IMR-90 (cell line): ENCODE measurements at regions not wholly inside any gene's neighbourhood (a gene's known extent, or its start where the extent isn't known, plus 50 kb on each side); places are given as distances from the start of the nearest gene placed in this dataset.

Experiments used
- ATAC-seq: fragments of 200-7000 bp; cut with Tn5 transposase; 2 replicates; pipeline ENCODE4 v1.9.1; 2020; ENCODE audit warnings: low read depth, mild to moderate bottlenecking, moderate library complexity
- BruUV-seq: library from RNA; stranded (reverse); fragments of 400-500 nt; replicated peaks from 2 replicates; lab custom pipeline; 2021; lab: Mats Ljungman, UMichigan
- CTCF ChIA-PET: fragments of 300-600 bp; formaldehyde crosslinking; extraction: SDS; loops from one replicate; lab custom pipeline; 2021; ENCODE audit warnings: antibody characterized with exemption; lab: Yijun Ruan, JAX
- POLR2A ChIA-PET: fragments of 300-600 bp; sonication (Branson Sonifier 250); formaldehyde crosslinking; loops from one replicate; lab custom pipeline; 2022; ENCODE audit warnings: antibody characterized with exemption; ENCODE audit not compliant: unreplicated experiment; lab: Charles Lee
- DNase-seq: peaks from one replicate; pipeline ENCODE4 v3.0.0; 2013
- H2AFZ ChIP-seq: replicated peaks from 2 replicates; pipeline ENCODE3; 2013; ENCODE audit warnings: low read length, mild to moderate bottlenecking; ENCODE audit not compliant: poor library complexity
- H2AK5ac ChIP-seq: 2 replicates; pipeline ENCODE4 v1.6.1; 2013; ENCODE audit warnings: low read depth, low read length, inconsistent platforms
- H2AK9ac ChIP-seq: replicated peaks from 2 replicates; pipeline ENCODE3; 2013; ENCODE audit warnings: mild to moderate bottlenecking, low read depth, low read length, moderate library complexity; ENCODE audit not compliant: poor library complexity
- H2BK120ac ChIP-seq: 2 replicates; pipeline ENCODE4 v1.6.1; 2013; ENCODE audit warnings: low read depth, low read length, inconsistent platforms
- H2BK15ac ChIP-seq: 3 replicates; pipeline ENCODE4 v1.6.1; 2013; ENCODE audit warnings: low read depth, low read length, inconsistent platforms
- H2BK20ac ChIP-seq: 2 replicates; pipeline ENCODE4 v1.6.1; 2013; ENCODE audit warnings: low read depth, mild to moderate bottlenecking, inconsistent platforms, low read length, moderate library complexity
- H2BK5ac ChIP-seq: 2 replicates; pipeline ENCODE4 v1.6.1; 2013; ENCODE audit warnings: mild to moderate bottlenecking, low read depth, low read length, inconsistent platforms; ENCODE audit not compliant: poor library complexity, severe bottlenecking
- H3K14ac ChIP-seq: replicated peaks from 2 replicates; pipeline ENCODE4 v1.6.1; 2013; ENCODE audit warnings: low read depth, low read length, inconsistent platforms
- H3K18ac ChIP-seq: 2 replicates; pipeline ENCODE4 v1.6.1; 2013; ENCODE audit warnings: low read depth, low read length, control low read depth
- H3K23ac ChIP-seq: 2 replicates; pipeline ENCODE4 v1.6.1; 2013; ENCODE audit warnings: low read depth, low read length, inconsistent platforms
- H3K27ac ChIP-seq: 2 replicates; pipeline ENCODE4 v1.5.1; 2013; ENCODE audit warnings: mild to moderate bottlenecking, control low read depth, low read length; ENCODE audit not compliant: insufficient read depth
- H3K27me3 ChIP-seq: 2 replicates; pipeline ENCODE4 v1.6.1; 2013; ENCODE audit warnings: low read length; ENCODE audit not compliant: control insufficient read depth, insufficient read depth
- H3K36me3 ChIP-seq: 2 replicates; pipeline ENCODE4 v1.6.1; 2013; ENCODE audit warnings: low read length, mixed read lengths; ENCODE audit not compliant: control insufficient read depth, insufficient read depth
- H3K4ac ChIP-seq: 2 replicates; pipeline ENCODE4 v1.6.1; 2013; ENCODE audit warnings: low read depth, low read length, inconsistent platforms
- H3K4me1 ChIP-seq: 2 replicates; pipeline ENCODE4 v1.6.1; 2013; ENCODE audit warnings: low read length, mixed read lengths; ENCODE audit not compliant: control insufficient read depth, insufficient read depth
- H3K4me2 ChIP-seq: 2 replicates; pipeline ENCODE4 v1.6.1; 2013; ENCODE audit warnings: low read depth, mild to moderate bottlenecking, control low read depth, low read length, moderate library complexity
- H3K4me3 ChIP-seq: 2 replicates; pipeline ENCODE4 v1.5.1; 2013; ENCODE audit warnings: low read depth, mild to moderate bottlenecking, control low read depth, low read length, moderate library complexity; ENCODE audit not compliant: insufficient read depth
- H3K56ac ChIP-seq: 2 replicates; pipeline ENCODE4 v1.6.1; 2013; ENCODE audit warnings: low read length, inconsistent platforms; ENCODE audit not compliant: insufficient read depth; ENCODE audit errors: extremely low read depth
- H3K79me1 ChIP-seq, 2 experiments: 2 replicates each; pipeline ENCODE4 v1.6.1; 2013; ENCODE audit warnings: low read length in 2 of 2, inconsistent platforms in 1 of 2, low read depth in 1 of 2
- H3K9ac ChIP-seq: 2 replicates; pipeline ENCODE4 v1.6.1; 2013; ENCODE audit warnings: low read depth, low read length, control low read depth
- H3K9me1 ChIP-seq: 2 replicates; pipeline ENCODE4 v1.6.1; 2013; ENCODE audit warnings: low read length, inconsistent platforms; ENCODE audit not compliant: insufficient read depth
- H3K9me3 ChIP-seq: 2 replicates; pipeline ENCODE4 v1.6.1; 2013; ENCODE audit warnings: low read length; ENCODE audit not compliant: control insufficient read depth, insufficient read depth
- H4K20me1 ChIP-seq: 2 replicates; pipeline ENCODE4 v1.6.1; 2013; ENCODE audit warnings: low read length, inconsistent platforms; ENCODE audit not compliant: insufficient read depth
- H4K5ac ChIP-seq: 2 replicates; pipeline ENCODE4 v1.6.1; 2013; ENCODE audit warnings: mild to moderate bottlenecking, low read depth, low read length, control low read depth
- H4K8ac ChIP-seq, 2 experiments: 2 replicates each; pipeline ENCODE4 v1.6.1; 2013; ENCODE audit warnings: low read depth in 2 of 2, low read length in 2 of 2, control low read depth in 1 of 2, inconsistent platforms in 1 of 2
- H4K91ac ChIP-seq: 2 replicates; pipeline ENCODE4 v1.6.1; 2013; ENCODE audit warnings: low read depth, low read length, inconsistent platforms; ENCODE audit not compliant: insufficient read depth
- BHLHE40 ChIP-seq: fragments of 150-350 bp; IDR thresholded peaks from 2 replicates; pipeline ENCODE4 v1.6.1; 2016; ENCODE audit warnings: mild to moderate bottlenecking, low read depth, low read length
- CHD1 ChIP-seq: IDR thresholded peaks from 2 replicates; pipeline ENCODE4 v1.6.1; 2012; ENCODE audit warnings: low read depth, low read length, improper control_type of control experiment
- CTCF ChIP-seq: conservative IDR thresholded peaks from 2 replicates; pipeline ENCODE4 v1.5.1; 2012; ENCODE audit warnings: mild to moderate bottlenecking, low read depth, low read length, improper control_type of control experiment
- FOS ChIP-seq: fragments of 150-350 bp; IDR thresholded peaks from 2 replicates; pipeline ENCODE4 v1.6.1; 2016; ENCODE audit warnings: low read depth, low read length
- MAFK ChIP-seq: IDR thresholded peaks from 2 replicates; pipeline ENCODE4 v1.6.1; 2012; ENCODE audit warnings: low read depth, low read length, improper control_type of control experiment
- MXI1 ChIP-seq: IDR thresholded peaks from 2 replicates; pipeline ENCODE4 v1.6.1; 2012; ENCODE audit warnings: low read depth, mild to moderate bottlenecking, low read length, moderate library complexity, borderline replicate concordance
- RAD21 ChIP-seq: IDR thresholded peaks from 2 replicates; pipeline ENCODE4 v1.6.1; 2012; ENCODE audit warnings: low read length, improper control_type of control experiment
- RCOR1 ChIP-seq: IDR thresholded peaks from 2 replicates; pipeline ENCODE4 v1.6.1; 2012; ENCODE audit warnings: mild to moderate bottlenecking, low read length, improper control_type of control experiment; ENCODE audit not compliant: insufficient replicate concordance
- SMC3 ChIP-seq: fragments of 150-350 bp; IDR thresholded peaks from 2 replicates; pipeline ENCODE4 v1.6.1; 2016; ENCODE audit warnings: low read depth, mild to moderate bottlenecking, antibody characterized with exemption, low read length, moderate library complexity
- WGBS, 2 experiments: methylation state at CpG; one replicate each; pipeline versions ENCODE4 v1.1.5 to v1.1.7; 2013; ENCODE audit warnings: missing lambda C conversion rate in 2 of 2; ENCODE audit not compliant: insufficient read length in 1 of 2; ENCODE audit errors: extremely low coverage in 2 of 2; 5-methylcytosine and 5-hydroxymethylcytosine counted together
- dilution Hi-C: fragments of 300-500 bp; cut with HindIII; formaldehyde crosslinking; loops from one replicate; pipeline ENCODE4 v1.14.3; 2018; ENCODE audit warnings: low sequenced_read_pairs; ENCODE audit not compliant: unreplicated experiment
- in situ Hi-C: fragments of 300-500 bp; cut with MboI; formaldehyde crosslinking; loops from 3 replicates; pipeline ENCODE4 v1.14.3; 2019; ENCODE audit warnings: low sequenced_read_pairs, inconsistent platforms, mixed read lengths
- intact Hi-C: fragments of 100-400 bp; cut with micrococcal nuclease; formaldehyde crosslinking; loops from 2 replicates; pipeline ENCODE4 v1.10.0; 2022
- TF ChIP-seq, protein P1 (sequence below): fragments of 150-350 bp; IDR thresholded peaks from 2 replicates; pipeline ENCODE4 v1.6.1; 2017; ENCODE audit warnings: mild to moderate bottlenecking, antibody characterized with exemption, low read length, low read depth

DNA sequence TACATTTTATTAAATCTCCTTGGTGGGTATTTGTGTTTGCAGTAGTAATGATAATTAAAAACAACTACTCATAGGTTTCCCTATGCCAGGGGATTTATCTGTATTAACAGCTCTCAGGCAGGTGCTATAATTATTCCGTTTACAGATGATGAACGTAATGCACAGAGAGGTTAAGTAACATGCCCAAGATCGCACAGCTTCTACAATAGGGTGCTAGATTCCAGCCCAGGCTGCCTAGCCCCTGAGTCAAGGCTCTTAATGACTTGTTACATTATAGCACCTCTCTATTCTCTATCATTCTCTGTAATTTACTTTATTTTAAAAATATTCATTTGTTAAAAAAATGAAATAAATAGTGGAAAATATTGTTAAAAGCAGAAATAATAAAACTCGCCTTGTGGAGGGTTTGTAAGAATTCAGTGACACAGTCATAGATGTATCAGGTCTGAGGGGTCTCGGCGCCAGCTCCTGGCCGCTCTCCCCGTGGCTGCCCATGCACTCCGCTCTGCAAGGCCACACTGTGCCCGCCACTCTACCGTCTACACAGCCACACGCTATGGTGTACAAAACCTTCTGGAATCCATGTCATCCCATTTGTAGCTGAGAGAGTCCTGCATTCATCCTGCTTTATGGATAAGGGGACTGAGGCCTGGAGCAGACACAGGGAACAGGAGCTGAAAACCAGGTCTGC, 562.2 kb downstream of the MATN1 start:
- no peak overlapping the region for H4K91ac ChIP-seq
- WGBS, 2 experiments: 47% methylated on average over 3 of the region's 12 CpGs; no CpG with 5 or more reads in 1 of the 2 experiments
- no peak overlapping the region for H3K14ac ChIP-seq
- no TSS peak for BruUV-seq
- H2BK5ac ChIP-seq: no peak overlapping the region
- no peak overlapping the region for H2AK9ac ChIP-seq
- no peak overlapping the region for H2BK15ac ChIP-seq
- H3K4me3 ChIP-seq: no peak overlapping the region
- H3K9ac ChIP-seq: no peak overlapping the region
- intact Hi-C loops (no loop called here), dilution Hi-C loops (no loop called here), in situ Hi-C loops (no loop called here)
- H2BK20ac ChIP-seq: no peak overlapping the region
- H3K4ac ChIP-seq: no peak overlapping the region
- H4K8ac ChIP-seq: no peak overlapping the region
- no peak for ATAC-seq
- H3K18ac ChIP-seq: no peak overlapping the region
- no peaks in the 10 kb centered on the region for H3K79me1 ChIP-seq
- H3K56ac ChIP-seq: no peak overlapping the region
- H3K23ac ChIP-seq: no peak overlapping the region
- H3K4me1 ChIP-seq: no peaks in the 10 kb centered on the region
- POLR2A ChIA-PET: no interaction called here
- H3K36me3 ChIP-seq: no peaks in the 10 kb centered on the region
- no peak overlapping the region for H2AK5ac ChIP-seq
- H3K9me3 ChIP-seq: no peaks in the 10 kb centered on the region
- no peak for DNase-seq
- H2BK120ac ChIP-seq: no peak overlapping the region
- TF ChIP-seq, protein P1, sequence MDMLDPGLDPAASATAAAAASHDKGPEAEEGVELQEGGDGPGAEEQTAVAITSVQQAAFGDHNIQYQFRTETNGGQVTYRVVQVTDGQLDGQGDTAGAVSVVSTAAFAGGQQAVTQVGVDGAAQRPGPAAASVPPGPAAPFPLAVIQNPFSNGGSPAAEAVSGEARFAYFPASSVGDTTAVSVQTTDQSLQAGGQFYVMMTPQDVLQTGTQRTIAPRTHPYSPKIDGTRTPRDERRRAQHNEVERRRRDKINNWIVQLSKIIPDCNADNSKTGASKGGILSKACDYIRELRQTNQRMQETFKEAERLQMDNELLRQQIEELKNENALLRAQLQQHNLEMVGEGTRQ: no peak
- TF ChIP-seq RCOR1 (no peak), RAD21 (no peak), MAFK (no peak), MXI1 (no peak), BHLHE40 (no peak), SMC3 (no peak), CTCF (no peak), CHD1 (no peak), FOS (no peak)
- no peak overlapping the region for H3K4me2 ChIP-seq
- no peaks in the 10 kb centered on the region for H4K20me1 ChIP-seq
- H4K5ac ChIP-seq: no peak overlapping the region
- no peaks in the 10 kb centered on the region for H3K9me1 ChIP-seq
- CTCF ChIA-PET: no interaction called here
- no peaks in the 10 kb centered on the region; the same call in 1 of the 2 replicates for H3K27me3 ChIP-seq
- no peak overlapping the region for H3K27ac ChIP-seq
- H2AFZ ChIP-seq: no peak overlapping the region
